ENCODE measurements at regions not wholly inside any gene's neighbourhood (a gene's known extent, or its start where the extent isn't known, plus 50 kb on each side); places are given as distances from the start of the nearest gene placed in this dataset.
A peak's percentile ranks its signal among the peaks of the same experiment; 100 is the strongest.

- TF ChIP-seq CTCF (IDR thresholded peaks at IDR 0.05), result no peak
- Mint-ChIP-seq H3K9me3 (peaks cover 14% of the 10 kb centered on the region), H3K36me3 (ENCODE audit: low read depth) (peaks cover 17% of the 10 kb centered on the region), H3K27ac (no peak overlapping the region), H3K27me3 (ENCODE audit: low read depth, poor library complexity) (no peaks in the 10 kb centered on the region), H3K4me3 (no peak overlapping the region), H3K4me1 (peaks cover 9% of the 10 kb centered on the region)
- DNase-seq, result no peak
These were observed 427.8 kb upstream of the C2CD4B start for GRCh38 chr15:62592920-62593319.

GRCh38 chr15:62593681-62594399 is 428.8 kb upstream of the C2CD4B start:
- peaks cover 10% of the 10 kb centered on the region for H3K4me1 Mint-ChIP-seq
- H3K27ac Mint-ChIP-seq, result no peak overlapping the region
- H3K9me3 Mint-ChIP-seq, result peaks cover 14% of the 10 kb centered on the region
- H3K36me3 Mint-ChIP-seq (ENCODE audit: low read depth), result peaks cover 17% of the 10 kb centered on the region
- no peak overlapping the region for H3K4me3 Mint-ChIP-seq
- DNase-seq, result no peak
- TF ChIP-seq CTCF (IDR thresholded peaks at IDR 0.05), result no peak
- no peaks in the 10 kb centered on the region for H3K27me3 Mint-ChIP-seq (ENCODE audit: low read depth, poor library complexity)

- DNase-seq, result no peak
- H3K36me3 Mint-ChIP-seq (ENCODE audit: low read depth), result peaks cover 8% of the 10 kb centered on the region
- H3K4me1 Mint-ChIP-seq, result peaks cover 27% of the 10 kb centered on the region
- H3K4me3 Mint-ChIP-seq, result no peak overlapping the region
- no peak overlapping the region for H3K27ac Mint-ChIP-seq
- H3K27me3 Mint-ChIP-seq (ENCODE audit: low read depth, poor library complexity), result peaks cover 3% of the 10 kb centered on the region
- H3K9me3 Mint-ChIP-seq, result peaks cover 14% of the 10 kb centered on the region
- TF ChIP-seq CTCF (IDR thresholded peaks at IDR 0.05), result no peak
These were observed 433.1 kb upstream of the C2CD4B start for GRCh38 chr15:62598217-62598616.

- Mint-ChIP-seq H3K4me3 (peak overlapping the region; percentile 1), H3K27ac (peak overlapping the region; percentile 21), H3K9me3 (peaks cover 6% of the 10 kb centered on the region), H3K36me3 (ENCODE audit: low read depth) (no peaks in the 10 kb centered on the region), H3K4me1 (peaks cover 27% of the 10 kb centered on the region), H3K27me3 (ENCODE audit: low read depth, poor library complexity) (peaks cover 3% of the 10 kb centered on the region)
- TF ChIP-seq CTCF (IDR thresholded peaks at IDR 0.05), result no peak
- DNase-seq, result no peak
These were observed 435.0 kb upstream of the C2CD4B start for GRCh38 chr15:62599791-62600777.

- Mint-ChIP-seq H3K9me3 (no peaks in the 10 kb centered on the region), H3K36me3 (ENCODE audit: low read depth) (no peaks in the 10 kb centered on the region)
- no peak for TF ChIP-seq CTCF (IDR thresholded peaks at IDR 0.05)
These were observed 436.9 kb upstream of the C2CD4B start for GRCh38 chr15:62601777-62602545.

More at GRCh38 chr15:62601777-62602545, 436.9 kb upstream of the C2CD4B start:
- no peak overlapping the region for H3K4me3 Mint-ChIP-seq
- DNase-seq, result no peak
- no peak overlapping the region for H3K27ac Mint-ChIP-seq
- peaks cover 3% of the 10 kb centered on the region for H3K27me3 Mint-ChIP-seq (ENCODE audit: low read depth, poor library complexity)
- H3K4me1 Mint-ChIP-seq, result peaks cover 31% of the 10 kb centered on the region
